ENCODE measurements at regions not wholly inside any gene's neighbourhood (a gene's known extent, or its start where the extent isn't known, plus 50 kb on each side); places are given as distances from the start of the nearest gene placed in this dataset.
A peak's percentile ranks its signal among the peaks of the same experiment; 100 is the strongest.

DNA sequence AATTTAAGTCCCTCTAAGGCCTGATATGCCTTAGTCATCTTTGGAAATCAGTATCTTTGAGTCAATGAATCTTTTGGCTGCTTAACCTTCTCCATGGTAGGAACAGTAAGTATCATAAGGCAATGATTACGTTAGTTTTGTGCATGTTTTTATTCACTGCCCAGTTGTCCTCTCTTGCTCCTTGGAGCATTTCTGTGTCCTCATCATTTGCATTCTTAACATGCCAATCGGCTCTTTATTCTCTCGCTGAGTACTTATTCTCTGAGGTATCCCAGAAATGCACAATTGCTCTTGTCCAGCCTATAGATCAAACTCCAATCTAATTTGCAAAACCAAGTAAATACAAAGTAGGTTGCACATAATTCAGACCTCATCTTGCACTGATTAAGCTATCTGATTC is 405.0 kb upstream of the IL12A start (continued):
- TF ChIP-seq TCF7L2 (IDR thresholded peaks at IDR 0.05; ENCODE audit: borderline replicate concordance, extremely low read depth, insufficient read depth, insufficient read length) (no peak), SP1 (IDR thresholded peaks at IDR 0.05; ENCODE audit: low read depth) (no peak)

GRCh38 chr3:159584421-159584820 is 404.2 kb upstream of the IL12A start:
- CTCF ChIA-PET = no interaction called here
- POLR2A ChIA-PET = no interaction called here
- no peaks in the 10 kb centered on the region for H3K9me2 ChIP-seq (ENCODE audit: insufficient read depth)

DNA sequence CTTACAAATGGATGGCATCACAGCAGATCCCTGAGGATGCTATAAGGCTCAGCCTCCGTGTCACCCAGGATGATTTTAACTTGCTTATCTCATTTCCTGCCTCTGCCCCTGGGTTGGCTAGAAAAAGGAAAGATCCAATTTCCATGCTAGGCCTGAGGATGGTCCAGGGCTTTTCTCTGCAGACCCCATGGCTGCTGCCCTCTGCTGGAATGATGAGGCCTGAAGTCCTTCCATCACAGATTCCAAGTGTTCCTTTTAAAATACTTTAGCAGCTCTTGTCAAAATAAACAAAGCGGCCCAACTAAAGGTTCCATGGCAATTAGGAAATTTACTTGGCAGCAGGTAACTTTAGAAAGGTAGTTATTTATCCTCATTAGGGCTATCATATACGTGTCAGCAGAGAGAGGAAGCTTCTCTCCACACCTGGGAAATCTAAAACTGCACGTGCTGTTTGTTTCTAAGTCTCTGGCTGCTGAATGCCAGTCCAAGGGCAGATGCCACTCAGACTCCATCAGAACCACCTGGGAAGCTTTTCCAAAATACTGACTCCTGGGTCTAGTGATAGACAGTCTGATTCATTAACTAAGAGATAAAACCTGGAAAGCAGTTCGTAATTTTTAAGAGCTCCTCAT is 401.9 kb upstream of the IL12A start:
- POLR2A ChIA-PET = no interaction called here
- TF ChIP-seq CTCF (IDR thresholded peaks at IDR 0.05 in 2 of 3, conservative IDR thresholded peaks at IDR 0.05 in 1 of 3; ENCODE audit: borderline replicate concordance in 1 of 3, insufficient read depth in 1 of 3, low read depth in 2 of 3, low read length in 2 of 3) (peak; percentile 58 to 80 (median 80); a peak in 5 of 6 replicates), RAD21 (IDR thresholded peaks at IDR 0.05; ENCODE audit: low read depth) (peak; percentile 66), FOSL1 (IDR thresholded peaks at IDR 0.05; ENCODE audit: low read depth) (no peak)
- H3K4me1 ChIP-seq (ENCODE audit: control insufficient read depth in 1 of 2, insufficient read depth in 2 of 2, low read length in 2 of 2) = no peaks in the 10 kb centered on the region
- H3K9ac ChIP-seq (ENCODE audit: low read length) = no peak overlapping the region
- no peaks in the 10 kb centered on the region for H4K20me1 ChIP-seq (ENCODE audit: insufficient read depth)
- intact Hi-C loops (cut with micrococcal nuclease) = loop anchor here (1.0 to 10.0 kb wide), 3 partner anchors 264 to 742 kb away; no protein-coding TSS in a partner anchor
- no peaks in the 10 kb centered on the region for H3K9me2 ChIP-seq (ENCODE audit: insufficient read depth)
- no peaks in the 10 kb centered on the region for H3K79me2 ChIP-seq (ENCODE audit: insufficient read depth, low read length)
- H3K27me3 ChIP-seq (ENCODE audit: insufficient read depth, low read length) = no peaks in the 10 kb centered on the region
- H3K4me2 ChIP-seq (ENCODE audit: low read length) = no peak overlapping the region
- H3K9me3 ChIP-seq (ENCODE audit: control insufficient read depth in 1 of 2, insufficient read depth in 1 of 2, low read depth in 1 of 2, low read length in 2 of 2) = no peaks in the 10 kb centered on the region
- RAD21 ChIA-PET (ENCODE audit: low non-redundant PET in 1 of 2, low total read pairs in 2 of 2, uncharacterized antibody in 2 of 2, unreplicated experiment in 2 of 2) = interaction anchor here in 1 of 2 experiments (0.7 kb wide), 1 partner anchor 264 kb away, joined by 3 read pairs; no protein-coding TSS in a partner anchor
- no peak overlapping the region for H3K4me3 ChIP-seq (replicated peaks in 1 of 2; ENCODE audit: low read depth in 1 of 2, low read length in 2 of 2)
- no TSS peak for BruUV-seq (replicated peaks)
- DNase-seq (ENCODE audit: low read depth, low spot score) (peak; percentile 29), ATAC-seq (peak; percentile 93)
- CTCF ChIA-PET = interaction anchor here (0.7 to 2.0 kb wide), 7 partner anchors 17 to 322 kb away, joined by 3 to 15 read pairs (median 5); no protein-coding TSS in a partner anchor
- H3K27ac ChIP-seq (ENCODE audit: low read depth, low read length) = no peak overlapping the region
- peak overlapping the region; percentile 65 for H2AFZ ChIP-seq (ENCODE audit: low read depth, low read length, poor library complexity, severe bottlenecking)
- no peaks in the 10 kb centered on the region for H3K36me3 ChIP-seq (ENCODE audit: control insufficient read depth in 1 of 2, insufficient read depth in 2 of 2, low read length in 2 of 2)

More at GRCh38 chr3:159584421-159584820, 404.2 kb upstream of the IL12A start:
- H3K4me2 ChIP-seq (ENCODE audit: low read length) = no peak overlapping the region
- H3K36me3 ChIP-seq (ENCODE audit: control insufficient read depth in 1 of 2, insufficient read depth in 2 of 2, low read length in 2 of 2) = no peaks in the 10 kb centered on the region
- TF ChIP-seq CEBPB (IDR thresholded peaks at IDR 0.05; ENCODE audit: low read depth) = no peak
- TF ChIP-seq FOSL1 (IDR thresholded peaks at IDR 0.05; ENCODE audit: low read depth) = no peak
- TF ChIP-seq ZNF274 (IDR thresholded peaks at IDR 0.05; ENCODE audit: low read depth, low read length) = no peak
- no peak overlapping the region for H3K4me3 ChIP-seq (replicated peaks in 1 of 2; ENCODE audit: low read depth in 1 of 2, low read length in 2 of 2)
- no peak overlapping the region for H3K9ac ChIP-seq (ENCODE audit: low read length)
- no peaks in the 10 kb centered on the region for H3K79me2 ChIP-seq (ENCODE audit: insufficient read depth, low read length)
- DNase-seq (ENCODE audit: low read depth, low spot score) = no peak
- H2AFZ ChIP-seq (ENCODE audit: low read depth, low read length, poor library complexity, severe bottlenecking) = no peak overlapping the region
- no peak for ATAC-seq
- intact Hi-C loops (cut with micrococcal nuclease) = loop anchor here (10.0 kb wide), 1 partner anchor 740 kb away; no protein-coding TSS in a partner anchor
- H3K27ac ChIP-seq (ENCODE audit: low read depth, low read length) = no peak overlapping the region
- no peaks in the 10 kb centered on the region for H3K9me3 ChIP-seq (ENCODE audit: control insufficient read depth in 1 of 2, insufficient read depth in 1 of 2, low read depth in 1 of 2, low read length in 2 of 2)
- no peaks in the 10 kb centered on the region for H3K4me1 ChIP-seq (ENCODE audit: control insufficient read depth in 1 of 2, insufficient read depth in 2 of 2, low read length in 2 of 2)
- RAD21 ChIA-PET (ENCODE audit: low non-redundant PET in 1 of 2, low total read pairs in 2 of 2, uncharacterized antibody in 2 of 2, unreplicated experiment in 2 of 2) = no interaction called here
- H4K20me1 ChIP-seq (ENCODE audit: insufficient read depth) = no peaks in the 10 kb centered on the region
- BruUV-seq (replicated peaks) = no TSS peak
- H3K27me3 ChIP-seq (ENCODE audit: insufficient read depth, low read length) = no peaks in the 10 kb centered on the region

Measured in HCT116 (cell line).